ENCODE measurements at regions not wholly inside any gene's neighbourhood (a gene's known extent, or its start where the extent isn't known, plus 50 kb on each side); places are given as distances from the start of the nearest gene placed in this dataset.

- TF ChIP-seq CTCF (IDR thresholded peaks at IDR 0.05) (no peak), POLR2AphosphoS5 (IDR thresholded peaks at IDR 0.05) (no peak), EP300 (IDR thresholded peaks at IDR 0.05) (no peak)
Measured at GRCh38 chr3:106611841-106612240, 743.0 kb upstream of the CBLB start.

All from esophagus muscularis mucosa (tissue), 4 donors.